Hypothalamus (tissue), 51 donors: ENCODE measurements at regions not wholly inside any gene's neighbourhood (a gene's known extent, or its start where the extent isn't known, plus 50 kb on each side); places are given as distances from the start of the nearest gene placed in this dataset.
"Not testable (repeated sequence)": the region's sequence is repeated elsewhere in the genome, so short reads cannot be mapped to it uniquely, and the experiment has no call there.

Source experiments
- DNase-seq, 51 donors: peaks; one replicate each; lab custom pipeline; 2025; lab: John Stamatoyannopoulos, UW

GRCh38 chr6:8619853-8620252 is 184.5 kb upstream of the SLC35B3 start:
- no peak for DNase-seq

GRCh38 chr6:8619408-8619807 is 184.1 kb upstream of the SLC35B3 start:
- DNase-seq = not testable (repeated sequence)

GRCh38 chr6:8608737-8609136 is 173.4 kb upstream of the SLC35B3 start:
- no peak for DNase-seq

GRCh38 chr6:8589941-8590729 is 154.8 kb upstream of the SLC35B3 start:
- no peak for DNase-seq

- no peak for DNase-seq
These were observed 152.8 kb upstream of the SLC35B3 start for GRCh38 chr6:8588176-8588575.

GRCh38 chr6:8583291-8583690 is 147.9 kb upstream of the SLC35B3 start:
- DNase-seq = no peak

- DNase-seq = peak in 2 of 51 donors; percentile 2 to 3
These were observed 144.0 kb upstream of the SLC35B3 start for GRCh38 chr6:8579372-8579771.

- DNase-seq = no peak
These were observed 142.7 kb upstream of the SLC35B3 start for GRCh38 chr6:8578006-8578405.

GRCh38 chr6:8574749-8575468 is 139.6 kb upstream of the SLC35B3 start:
- DNase-seq = no peak

- DNase-seq = no peak
These were observed 139.0 kb upstream of the SLC35B3 start for GRCh38 chr6:8574311-8574710.

GRCh38 chr6:8570256-8570920 is 135.0 kb upstream of the SLC35B3 start:
- no peak for DNase-seq

GRCh38 chr6:8562125-8562524 is 126.8 kb upstream of the SLC35B3 start:
- no peak for DNase-seq

- DNase-seq = no peak
These were observed 123.6 kb upstream of the SLC35B3 start for GRCh38 chr6:8558953-8559352.

- DNase-seq = no peak
These were observed 121.8 kb upstream of the SLC35B3 start for GRCh38 chr6:8557014-8557748.

- DNase-seq = no peak
These were observed 121.1 kb upstream of the SLC35B3 start for GRCh38 chr6:8556370-8557013.

GRCh38 chr6:8551993-8552392 is 116.6 kb upstream of the SLC35B3 start:
- DNase-seq = no peak

- no peak for DNase-seq
These were observed 116.0 kb upstream of the SLC35B3 start for GRCh38 chr6:8551386-8551785.

- DNase-seq = no peak
These were observed 113.9 kb upstream of the SLC35B3 start for GRCh38 chr6:8549074-8549790.

GRCh38 chr6:8546496-8546895 is 111.2 kb upstream of the SLC35B3 start:
- DNase-seq = no peak

- no peak for DNase-seq
These were observed 110.0 kb upstream of the SLC35B3 start for GRCh38 chr6:8545336-8545735.
